Fibroblast of mammary gland (primary cell): ENCODE measurements at regions not wholly inside any gene's neighbourhood (a gene's known extent, or its start where the extent isn't known, plus 50 kb on each side); places are given as distances from the start of the nearest gene placed in this dataset.
A peak's percentile ranks its signal among the peaks of the same experiment; 100 is the strongest.

ENCODE experiments used
- DNase-seq: peaks from one replicate; pipeline ENCODE4 v3.0.0-alpha.2; 2010; ENCODE audit warnings: low read depth
- H3K4me3 ChIP-seq: 2 replicates; pipeline ENCODE4 v1.5.1; 2011; ENCODE audit warnings: low read depth, mild to moderate bottlenecking, low read length, moderate library complexity; ENCODE audit not compliant: control insufficient read depth
- CTCF ChIP-seq: conservative IDR thresholded peaks from 2 replicates; pipeline ENCODE4 v1.5.1; 2011; ENCODE audit warnings: low read depth, low read length, inconsistent platforms; ENCODE audit not compliant: control insufficient read depth, insufficient read depth

- DNase-seq: no peak
- no peak for TF ChIP-seq CTCF
- H3K4me3 ChIP-seq: no peak overlapping the region
These were observed 707.1 kb upstream of the ACVR2A start for GRCh38 chr2:147137711-147138110.

GRCh38 chr2:147135376-147135775 is 709.5 kb upstream of the ACVR2A start:
- TF ChIP-seq CTCF: no peak
- no peak overlapping the region for H3K4me3 ChIP-seq
- DNase-seq: no peak

- no peak for TF ChIP-seq CTCF
- no peak overlapping the region for H3K4me3 ChIP-seq
- DNase-seq: no peak
These were observed 711.4 kb upstream of the ACVR2A start for GRCh38 chr2:147133286-147133908.

GRCh38 chr2:147125145-147125544 is 719.7 kb upstream of the ACVR2A start:
- TF ChIP-seq CTCF: no peak
- H3K4me3 ChIP-seq: no peak overlapping the region
- no peak for DNase-seq

- no peak for DNase-seq
- no peak overlapping the region for H3K4me3 ChIP-seq
- TF ChIP-seq CTCF: no peak
These were observed 721.9 kb upstream of the ACVR2A start for GRCh38 chr2:147122944-147123343.

GRCh38 chr2:147110962-147111361 is 733.9 kb upstream of the ACVR2A start:
- no peak overlapping the region for H3K4me3 ChIP-seq
- no peak for TF ChIP-seq CTCF
- DNase-seq: no peak

- no peak overlapping the region for H3K4me3 ChIP-seq
- DNase-seq: peak; percentile 11
- no peak for TF ChIP-seq CTCF
These were observed 734.5 kb upstream of the ACVR2A start for GRCh38 chr2:147110317-147110716.
